ENCODE measurements at regions not wholly inside any gene's neighbourhood (a gene's known extent, or its start where the extent isn't known, plus 50 kb on each side); places are given as distances from the start of the nearest gene placed in this dataset.

DNA sequence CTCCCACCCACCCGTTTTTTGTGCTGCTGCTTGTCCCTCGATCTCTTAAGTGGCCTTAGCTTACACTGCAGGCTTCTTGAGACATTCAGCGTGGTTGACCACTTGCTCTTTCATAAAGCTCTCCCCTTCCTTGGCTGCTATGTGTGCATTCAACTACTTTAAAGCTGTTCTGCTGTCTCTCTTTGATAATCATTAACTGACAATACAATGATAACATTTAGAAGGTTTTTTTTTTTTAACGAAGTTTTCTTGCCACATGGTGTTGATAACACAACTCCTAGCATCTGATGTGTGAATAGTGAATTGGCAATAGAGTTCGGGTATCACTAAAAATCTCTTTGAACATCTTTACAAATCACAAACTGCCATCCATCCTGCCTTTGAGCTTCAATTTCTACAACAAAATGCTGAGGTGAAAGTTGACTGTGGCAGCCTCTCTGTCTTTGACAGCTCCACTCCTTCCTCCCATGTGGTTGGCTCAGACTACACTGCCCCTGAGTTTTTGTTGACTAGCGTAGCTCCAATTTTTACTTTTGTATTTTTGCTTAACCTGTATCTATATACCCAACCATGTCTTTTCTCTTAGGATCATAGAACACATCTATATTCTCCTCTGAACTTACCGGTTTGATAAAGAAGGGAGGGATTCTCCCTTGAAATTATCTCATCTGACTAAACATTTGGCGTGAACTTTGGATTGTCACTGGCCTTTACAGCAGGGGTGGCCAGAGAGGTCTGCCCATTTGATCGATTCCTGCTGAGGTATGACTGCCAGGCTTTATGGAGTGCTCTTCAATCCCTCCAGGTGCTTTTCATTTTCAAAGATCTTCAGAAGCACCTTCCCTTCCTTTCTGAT lies 409.4 kb upstream of the CD180 start:
- Mint-ChIP-seq H3K36me3 (ENCODE audit: insufficient read depth in 1 of 3, low read depth in 3 of 3) (peaks cover 3 to 33% (median 13%) of the 10 kb centered on the region in 3 experiments; a peak in 6 of 7 replicates), H3K9me3 (peaks cover 27 to 31% of the 10 kb centered on the region in 2 experiments), H3K4me1 (0 out of 4 replicates have a peak, but pooled peaks cover 0 to 1% of the 10 kb centered on the region in 2 experiments), H3K4me3 (no peak overlapping the region), H3K27me3 (ENCODE audit: low read depth) (peaks cover 2% of the 10 kb centered on the region), H3K27ac (no peak overlapping the region)
- no peak overlapping the region for H3K9ac ChIP-seq (ENCODE audit: extremely low read depth, insufficient read length, low read length)
- H4K20me1 ChIP-seq (ENCODE audit: control insufficient read depth, insufficient read depth, insufficient read length) = no peaks in the 10 kb centered on the region
- H4K5ac ChIP-seq (ENCODE audit: insufficient read length, low read depth, low read length) = no peak overlapping the region
- no peaks in the 10 kb centered on the region for H3K9me3 ChIP-seq (ENCODE audit: control insufficient read depth, low read depth, low read length)
- H2BK20ac ChIP-seq (ENCODE audit: low read depth, low read length, poor library complexity, severe bottlenecking) = no peak overlapping the region
- WGBS (ENCODE audit: extremely low coverage, insufficient read length, low lambda C conversion rate) = no CpG with 5 or more reads among the region's 9 CpGs
- H2BK12ac ChIP-seq (ENCODE audit: insufficient read length, low read depth, low read length) = no peak overlapping the region
- no peaks in the 10 kb centered on the region for H3K23me2 ChIP-seq (ENCODE audit: insufficient read length, low read depth, low read length, poor library complexity, severe bottlenecking)
- H2BK15ac ChIP-seq (ENCODE audit: low read depth, low read length) = no peak overlapping the region
- H3K4me1 ChIP-seq (ENCODE audit: insufficient read depth, low read length) = no peaks in the 10 kb centered on the region
- no peak overlapping the region for H4K91ac ChIP-seq (ENCODE audit: insufficient read length, low read depth, low read length)
- H2AFZ ChIP-seq (ENCODE audit: low read length) = no peak overlapping the region
- H3K79me2 ChIP-seq (ENCODE audit: insufficient read depth, low read length) = no peaks in the 10 kb centered on the region
- H3K79me1 ChIP-seq (ENCODE audit: insufficient read depth, low read depth, low read length, poor library complexity, severe bottlenecking) = no peaks in the 10 kb centered on the region
- H3K56ac ChIP-seq (ENCODE audit: insufficient read length, low read depth, low read length) = no peak overlapping the region
- H3K4ac ChIP-seq (ENCODE audit: low read depth, low read length) = no peak overlapping the region
- no peak overlapping the region for H3K4me2 ChIP-seq (ENCODE audit: insufficient read depth, insufficient read length, low read length)
- no peak overlapping the region for H2BK120ac ChIP-seq (ENCODE audit: low read depth, low read length, poor library complexity, severe bottlenecking)
- H3K23ac ChIP-seq (ENCODE audit: insufficient read length, low read depth, low read length) = no peak overlapping the region
- no peak overlapping the region for H4K8ac ChIP-seq (replicated peaks; ENCODE audit: insufficient read length, low read depth, low read length)
- no peak overlapping the region for H3K18ac ChIP-seq (ENCODE audit: insufficient read length, low read depth, low read length)
- TF ChIP-seq, protein P1, sequence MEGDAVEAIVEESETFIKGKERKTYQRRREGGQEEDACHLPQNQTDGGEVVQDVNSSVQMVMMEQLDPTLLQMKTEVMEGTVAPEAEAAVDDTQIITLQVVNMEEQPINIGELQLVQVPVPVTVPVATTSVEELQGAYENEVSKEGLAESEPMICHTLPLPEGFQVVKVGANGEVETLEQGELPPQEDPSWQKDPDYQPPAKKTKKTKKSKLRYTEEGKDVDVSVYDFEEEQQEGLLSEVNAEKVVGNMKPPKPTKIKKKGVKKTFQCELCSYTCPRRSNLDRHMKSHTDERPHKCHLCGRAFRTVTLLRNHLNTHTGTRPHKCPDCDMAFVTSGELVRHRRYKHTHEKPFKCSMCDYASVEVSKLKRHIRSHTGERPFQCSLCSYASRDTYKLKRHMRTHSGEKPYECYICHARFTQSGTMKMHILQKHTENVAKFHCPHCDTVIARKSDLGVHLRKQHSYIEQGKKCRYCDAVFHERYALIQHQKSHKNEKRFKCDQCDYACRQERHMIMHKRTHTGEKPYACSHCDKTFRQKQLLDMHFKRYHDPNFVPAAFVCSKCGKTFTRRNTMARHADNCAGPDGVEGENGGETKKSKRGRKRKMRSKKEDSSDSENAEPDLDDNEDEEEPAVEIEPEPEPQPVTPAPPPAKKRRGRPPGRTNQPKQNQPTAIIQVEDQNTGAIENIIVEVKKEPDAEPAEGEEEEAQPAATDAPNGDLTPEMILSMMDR (conservative IDR thresholded peaks at IDR 0.05) = no peak
- no peaks in the 10 kb centered on the region for H3K27me3 ChIP-seq (ENCODE audit: insufficient read depth, low read length)
- no peak overlapping the region for H3K27ac ChIP-seq (ENCODE audit: insufficient read length, low read depth, low read length)
- no peak overlapping the region for H3K14ac ChIP-seq (ENCODE audit: insufficient read depth, low read length)
- no peak overlapping the region for H2BK5ac ChIP-seq (ENCODE audit: insufficient read length, low read length)
- DNase-seq = no peak
- no peak overlapping the region for H3T11ph ChIP-seq (ENCODE audit: low read length)
- H2AK5ac ChIP-seq (ENCODE audit: insufficient read length, low read length) = no peak overlapping the region
